ENCODE measurements at regions not wholly inside any gene's neighbourhood (a gene's known extent, or its start where the extent isn't known, plus 50 kb on each side); places are given as distances from the start of the nearest gene placed in this dataset.

- no peak for TF ChIP-seq EP300 (IDR thresholded peaks at IDR 0.05)
- TF ChIP-seq CTCF (IDR thresholded peaks at IDR 0.05), result no peak
- no peak for TF ChIP-seq POLR2A (IDR thresholded peaks at IDR 0.05)
- TF ChIP-seq POLR2AphosphoS5 (IDR thresholded peaks at IDR 0.05), result no peak
These were observed 50.4 kb upstream of the C11orf87 start for GRCh38 chr11:109371444-109372176.

All from upper lobe of left lung (tissue), 4 donors.